Karpas-422 (cell line): ENCODE measurements at regions not wholly inside any gene's neighbourhood (a gene's known extent, or its start where the extent isn't known, plus 50 kb on each side); places are given as distances from the start of the nearest gene placed in this dataset.

ENCODE experiments used
- DNase-seq: peaks from one replicate; pipeline ENCODE4 v3.0.0-alpha.2; 2015
- H2AFZ ChIP-seq: fragments of 200-600 bp; sonication (generic); 2 replicates; pipeline ENCODE4 v1.6.1; 2014; ENCODE audit warnings: antibody characterized with exemption, low read length, mixed read lengths
- H3K27ac ChIP-seq: fragments of 200-600 bp; sonication (generic); 2 replicates; pipeline ENCODE4 v1.5.1; 2014; ENCODE audit warnings: mild to moderate bottlenecking, low read length, moderate library complexity
- H3K27me3 ChIP-seq: fragments of 200-600 bp; sonication (generic); 2 replicates; pipeline ENCODE4 v1.6.1; 2014; ENCODE audit warnings: low read length, mixed read lengths
- H3K36me3 ChIP-seq: fragments of 200-600 bp; sonication (generic); 2 replicates; pipeline ENCODE4 v1.6.1; 2014; ENCODE audit warnings: low read length, mixed read lengths; ENCODE audit not compliant: insufficient read depth
- H3K4me1 ChIP-seq: fragments of 200-600 bp; sonication (generic); 2 replicates; pipeline ENCODE4 v1.6.1; 2014; ENCODE audit warnings: mild to moderate bottlenecking, low read length, mixed read lengths
- H3K4me2 ChIP-seq: fragments of 200-600 bp; sonication (generic); 2 replicates; pipeline ENCODE4 v1.6.1; 2014; ENCODE audit warnings: low read length, low read depth, mild to moderate bottlenecking; ENCODE audit not compliant: poor library complexity, severe bottlenecking
- H3K4me3 ChIP-seq: fragments of 200-600 bp; sonication (generic); 2 replicates; pipeline ENCODE4 v1.5.1; 2014; ENCODE audit warnings: mild to moderate bottlenecking, antibody characterized with exemption, low read length, mixed read lengths
- H3K79me2 ChIP-seq: fragments of 200-600 bp; sonication (generic); 2 replicates; pipeline ENCODE4 v1.6.1; 2014; ENCODE audit warnings: mild to moderate bottlenecking, low read length, mixed read lengths
- H3K9ac ChIP-seq: fragments of 200-600 bp; sonication (generic); 2 replicates; pipeline ENCODE4 v1.6.0; 2014; ENCODE audit warnings: low read length
- H3K9me2 ChIP-seq: fragments of 200-600 bp; sonication (generic), shearing (Covaris generic); replicated peaks from 2 replicates; pipeline ENCODE4 v1.6.0; 2014; ENCODE audit warnings: mild to moderate bottlenecking, low read length, moderate library complexity; ENCODE audit not compliant: insufficient read depth
- H3K9me3 ChIP-seq: fragments of 300-700, 200-600 bp; sonication (generic); 2 replicates; pipeline ENCODE4 v1.6.1; 2014; ENCODE audit warnings: low read length, mixed read lengths
- H4K20me1 ChIP-seq: fragments of 200-600 bp; sonication (generic); 2 replicates; pipeline ENCODE4 v1.6.1; 2014; ENCODE audit warnings: mild to moderate bottlenecking, antibody characterized with exemption, low read length, low read depth; ENCODE audit not compliant: insufficient read depth

- Histone ChIP-seq H3K27me3 (no peaks in the 10 kb centered on the region), H3K9me3 (no peaks in the 10 kb centered on the region), H3K4me3 (no peak overlapping the region), H4K20me1 (no peaks in the 10 kb centered on the region), H2AFZ (no peak overlapping the region), H3K79me2 (no peaks in the 10 kb centered on the region), H3K9ac (peak overlapping the region; percentile 83), H3K27ac (peak overlapping the region; percentile 99), H3K4me2 (peak overlapping the region; percentile 79), H3K9me2 (no peaks in the 10 kb centered on the region), H3K36me3 (no peaks in the 10 kb centered on the region), H3K4me1 (peaks cover 73% of the 10 kb centered on the region)
- no peak for DNase-seq
Observed at GRCh38 chr1:4048921-4049320, 148.8 kb upstream of the C1orf174 start.

DNA sequence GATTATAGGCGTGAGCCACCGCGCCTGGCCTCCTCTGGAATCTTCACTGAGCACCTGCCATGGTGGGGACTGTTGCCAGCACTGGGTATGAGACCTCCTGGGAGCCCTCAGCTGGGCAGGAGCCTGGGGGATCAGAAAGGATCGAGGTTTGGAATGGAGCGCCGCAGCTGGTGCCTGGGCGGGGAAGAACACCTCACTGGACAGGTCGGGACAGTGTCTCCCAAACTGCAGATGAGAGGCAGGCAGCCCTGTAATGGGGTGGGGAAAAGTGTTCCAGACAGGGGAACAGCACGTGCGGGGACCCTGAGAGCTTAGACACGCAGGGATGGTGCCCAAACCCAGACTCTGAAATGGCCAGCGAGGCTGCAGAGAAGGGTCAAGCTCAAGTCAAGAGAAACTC, 150.9 kb upstream of the C1orf174 start:
- Histone ChIP-seq H3K9me3 (no peaks in the 10 kb centered on the region), H3K4me1 (peaks cover 52% of the 10 kb centered on the region), H3K9me2 (no peaks in the 10 kb centered on the region), H3K4me2 (no peak overlapping the region), H4K20me1 (no peaks in the 10 kb centered on the region), H3K27ac (no peak overlapping the region), H2AFZ (no peak overlapping the region), H3K79me2 (no peaks in the 10 kb centered on the region), H3K36me3 (no peaks in the 10 kb centered on the region), H3K9ac (no peak overlapping the region), H3K27me3 (no peaks in the 10 kb centered on the region), H3K4me3 (no peak overlapping the region)
- DNase-seq, result no peak

GRCh38 chr1:4052657-4053056, 152.6 kb upstream of the C1orf174 start:
- Histone ChIP-seq H3K4me2 (no peak overlapping the region), H3K4me3 (no peak overlapping the region), H3K9ac (no peak overlapping the region)

DNA sequence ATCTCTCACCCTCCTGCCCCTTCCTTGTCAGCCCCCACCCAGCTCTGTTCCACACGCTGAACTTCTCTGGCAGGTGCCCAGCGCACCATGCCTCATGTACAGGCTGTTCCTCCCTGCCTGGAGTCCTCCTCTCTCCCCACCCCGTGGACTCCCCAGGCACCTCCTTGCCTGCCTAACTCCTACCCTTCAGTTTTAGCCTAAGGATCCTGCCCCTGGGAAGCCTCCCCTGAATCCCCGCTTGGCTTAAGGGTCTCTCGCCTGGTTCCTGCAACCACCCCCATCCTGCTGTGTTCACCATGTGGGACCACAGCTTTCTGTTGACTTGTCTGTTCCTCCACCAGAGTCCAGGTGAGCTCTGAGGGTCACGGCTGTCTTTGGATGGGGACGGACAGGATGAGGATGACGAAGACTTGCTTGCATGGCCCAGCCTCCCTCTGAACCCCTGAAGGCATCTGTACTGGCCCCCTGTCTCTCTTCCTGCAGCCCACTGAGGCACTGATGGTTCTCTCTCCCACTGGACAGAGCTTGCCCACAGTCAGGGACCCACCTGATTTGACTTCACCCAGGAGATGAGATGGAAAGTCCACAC, 153.2 kb upstream of the C1orf174 start:
- no peak overlapping the region for H3K27ac ChIP-seq
- no peak for DNase-seq
- H3K4me2 ChIP-seq, result no peak overlapping the region
- no peaks in the 10 kb centered on the region for H3K9me2 ChIP-seq
- H3K79me2 ChIP-seq, result no peaks in the 10 kb centered on the region
- no peaks in the 10 kb centered on the region for H4K20me1 ChIP-seq
- peak overlapping the region; percentile 61; the same call in 1 of the 2 replicates for H2AFZ ChIP-seq
- no peaks in the 10 kb centered on the region for H3K36me3 ChIP-seq
- H3K4me3 ChIP-seq, result no peak overlapping the region
- H3K27me3 ChIP-seq, result no peaks in the 10 kb centered on the region
- no peaks in the 10 kb centered on the region for H3K9me3 ChIP-seq
- peak overlapping the region; percentile 39; the same call in 1 of the 2 replicates for H3K9ac ChIP-seq
- H3K4me1 ChIP-seq, result peaks cover 40% of the 10 kb centered on the region

More at GRCh38 chr1:4052657-4053056, 152.6 kb upstream of the C1orf174 start:
- no peaks in the 10 kb centered on the region for H3K36me3 ChIP-seq
- no peaks in the 10 kb centered on the region for H3K27me3 ChIP-seq
- DNase-seq, result no peak
- no peaks in the 10 kb centered on the region for H4K20me1 ChIP-seq
- H3K79me2 ChIP-seq, result no peaks in the 10 kb centered on the region
- H3K27ac ChIP-seq, result no peak overlapping the region
- H3K4me1 ChIP-seq, result peaks cover 46% of the 10 kb centered on the region
- no peaks in the 10 kb centered on the region for H3K9me3 ChIP-seq
- H3K9me2 ChIP-seq, result no peaks in the 10 kb centered on the region
- no peak overlapping the region for H2AFZ ChIP-seq

DNA sequence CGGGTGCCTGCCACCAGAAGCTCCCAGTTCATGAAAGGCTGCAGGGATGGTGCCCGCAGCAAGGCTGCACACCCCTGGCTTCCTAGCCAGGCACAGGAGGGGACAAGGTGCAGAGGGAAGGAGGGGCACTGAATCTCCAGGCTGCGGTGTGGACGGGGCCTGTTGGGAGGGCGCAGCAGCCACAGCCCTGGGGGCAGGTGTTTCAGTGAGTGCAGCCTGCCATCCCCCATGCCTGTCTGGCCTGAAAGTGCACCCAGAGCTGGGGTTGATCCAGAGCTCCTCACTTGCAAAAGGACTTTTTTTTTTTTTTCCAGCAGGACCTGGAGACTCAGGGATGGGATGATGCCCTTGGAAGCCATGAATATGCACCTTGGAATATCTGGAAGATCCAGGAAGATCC, 153.7 kb upstream of the C1orf174 start:
- Histone ChIP-seq H3K27ac (no peak overlapping the region), H3K9me3 (no peaks in the 10 kb centered on the region), H3K9me2 (no peaks in the 10 kb centered on the region), H3K4me3 (no peak overlapping the region), H3K27me3 (no peaks in the 10 kb centered on the region), H3K79me2 (no peaks in the 10 kb centered on the region), H3K4me1 (peaks cover 36% of the 10 kb centered on the region), H4K20me1 (no peaks in the 10 kb centered on the region), H3K9ac (peak overlapping the region; percentile 39; the same call in 1 of the 2 replicates), H3K36me3 (no peaks in the 10 kb centered on the region), H3K4me2 (no peak overlapping the region), H2AFZ (peak overlapping the region; percentile 61; the same call in 1 of the 2 replicates)
- no peak for DNase-seq

GRCh38 chr1:4055294-4055967, 155.4 kb upstream of the C1orf174 start:
- no peaks in the 10 kb centered on the region for H3K9me3 ChIP-seq
- H4K20me1 ChIP-seq, result no peaks in the 10 kb centered on the region
- H3K9ac ChIP-seq, result no peak overlapping the region
- H3K27me3 ChIP-seq, result no peaks in the 10 kb centered on the region
- no peak overlapping the region for H3K27ac ChIP-seq
- peaks cover 29% of the 10 kb centered on the region for H3K4me1 ChIP-seq
- no peaks in the 10 kb centered on the region for H3K36me3 ChIP-seq
- no peak overlapping the region for H3K4me2 ChIP-seq
- H3K79me2 ChIP-seq, result no peaks in the 10 kb centered on the region
- DNase-seq, result no peak
- no peaks in the 10 kb centered on the region for H3K9me2 ChIP-seq
- no peak overlapping the region for H3K4me3 ChIP-seq
- H2AFZ ChIP-seq, result no peak overlapping the region

GRCh38 chr1:4056422-4056821, 156.3 kb upstream of the C1orf174 start:
- Histone ChIP-seq H3K4me3 (no peak overlapping the region), H3K27ac (no peak overlapping the region), H3K79me2 (no peaks in the 10 kb centered on the region), H3K4me1 (peaks cover 29% of the 10 kb centered on the region), H3K9me2 (no peaks in the 10 kb centered on the region), H4K20me1 (no peaks in the 10 kb centered on the region), H3K4me2 (no peak overlapping the region), H3K27me3 (no peaks in the 10 kb centered on the region), H3K36me3 (no peaks in the 10 kb centered on the region), H2AFZ (no peak overlapping the region), H3K9ac (no peak overlapping the region), H3K9me3 (no peaks in the 10 kb centered on the region)
- no peak for DNase-seq

DNA sequence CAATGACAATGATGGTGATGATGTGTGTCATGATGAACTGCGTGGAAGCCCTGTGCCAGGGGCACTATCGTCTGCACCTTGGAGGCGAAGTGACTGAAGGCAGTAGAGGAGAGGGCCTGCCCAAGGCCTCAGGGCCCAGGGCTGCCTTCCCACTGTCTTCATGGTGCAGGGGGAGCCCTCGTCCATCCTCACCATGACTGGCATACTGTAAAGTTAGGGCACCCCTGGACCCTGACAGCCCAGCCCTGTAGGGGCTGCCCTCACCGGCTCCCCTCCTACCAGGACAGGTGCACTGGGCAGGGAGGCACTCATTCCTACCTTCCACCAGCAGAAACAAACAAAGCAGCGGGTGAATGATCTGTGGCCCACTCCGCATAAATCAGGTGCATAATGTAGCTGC, 156.9 kb upstream of the C1orf174 start:
- no peak overlapping the region for H3K4me3 ChIP-seq
- DNase-seq, result no peak
- H3K4me2 ChIP-seq, result no peak overlapping the region
- H3K79me2 ChIP-seq, result no peaks in the 10 kb centered on the region
- H3K4me1 ChIP-seq, result peaks cover 29% of the 10 kb centered on the region
- no peaks in the 10 kb centered on the region for H4K20me1 ChIP-seq
- H2AFZ ChIP-seq, result no peak overlapping the region
- no peaks in the 10 kb centered on the region for H3K36me3 ChIP-seq
- H3K27me3 ChIP-seq, result no peaks in the 10 kb centered on the region
- H3K9ac ChIP-seq, result no peak overlapping the region
- H3K9me2 ChIP-seq, result no peaks in the 10 kb centered on the region
- H3K9me3 ChIP-seq, result no peaks in the 10 kb centered on the region
- H3K27ac ChIP-seq, result no peak overlapping the region
